ENCODE measurements at regions not wholly inside any gene's neighbourhood (a gene's known extent, or its start where the extent isn't known, plus 50 kb on each side); places are given as distances from the start of the nearest gene placed in this dataset.

DNA sequence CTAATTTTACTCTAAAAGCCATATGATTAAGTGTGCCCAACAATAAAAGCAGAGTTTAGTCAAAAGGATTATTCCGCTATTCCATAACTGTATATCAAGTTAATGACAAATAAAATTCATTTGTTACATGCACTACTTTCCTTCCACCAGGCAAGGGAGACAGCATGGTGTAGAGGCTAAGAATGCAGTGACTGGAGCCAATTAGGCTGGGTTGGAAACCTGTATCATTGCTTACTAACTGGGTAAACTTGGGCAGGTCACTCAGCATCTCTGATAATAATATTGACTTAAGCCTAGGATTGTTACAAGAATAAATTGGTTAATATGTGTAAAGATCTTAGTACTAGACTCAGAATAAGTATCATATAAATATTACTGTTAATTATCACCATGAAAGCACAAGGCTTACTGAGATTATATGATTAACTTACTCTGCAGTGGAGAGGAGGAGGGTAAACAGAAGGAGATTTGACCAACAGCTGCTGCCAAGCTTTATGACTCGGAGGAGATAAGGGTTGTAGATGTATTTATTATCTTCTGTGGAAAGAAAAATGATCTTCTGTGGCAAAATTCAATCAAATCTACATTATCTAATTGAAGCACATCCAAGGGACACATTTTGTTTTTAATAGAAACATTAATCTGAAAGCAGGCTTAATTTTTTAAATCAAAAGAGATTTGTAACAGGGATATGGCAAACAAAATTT is 1459.9 kb downstream of the GRIK2 start:
- Histone ChIP-seq H3K79me2 (ENCODE audit: low read length) (no peaks in the 10 kb centered on the region), H4K20me1 (ENCODE audit: low read length) (no peaks in the 10 kb centered on the region), H2AFZ (ENCODE audit: low read length) (no peak overlapping the region), H3K27me3 (ENCODE audit: low read length) (no peaks in the 10 kb centered on the region), H3K9me2 (replicated peaks; ENCODE audit: low read length) (no peaks in the 10 kb centered on the region), H3K36me3 (ENCODE audit: low read depth, low read length) (no peaks in the 10 kb centered on the region), H3K4me2 (ENCODE audit: low read length) (no peak overlapping the region), H3K4me3 (ENCODE audit: low read length) (no peak overlapping the region), H3K9ac (ENCODE audit: low read length) (no peak overlapping the region), H3F3A (ENCODE audit: low read length, unreplicated experiment) (no peaks in the 10 kb centered on the region), H3K4me1 (ENCODE audit: insufficient read depth, low read length) (peaks cover 12% of the 10 kb centered on the region), H3K9me3 (ENCODE audit: low read length) (no peaks in the 10 kb centered on the region), H3K27ac (ENCODE audit: low read length) (no peak overlapping the region)
- DNase-seq (peak; percentile 39), ATAC-seq (peak; percentile 66)
- ChIA-PET POLR2A (ENCODE audit: unreplicated experiment) (no interaction called here), CTCF (no interaction called here)
- TF ChIP-seq, protein P1, sequence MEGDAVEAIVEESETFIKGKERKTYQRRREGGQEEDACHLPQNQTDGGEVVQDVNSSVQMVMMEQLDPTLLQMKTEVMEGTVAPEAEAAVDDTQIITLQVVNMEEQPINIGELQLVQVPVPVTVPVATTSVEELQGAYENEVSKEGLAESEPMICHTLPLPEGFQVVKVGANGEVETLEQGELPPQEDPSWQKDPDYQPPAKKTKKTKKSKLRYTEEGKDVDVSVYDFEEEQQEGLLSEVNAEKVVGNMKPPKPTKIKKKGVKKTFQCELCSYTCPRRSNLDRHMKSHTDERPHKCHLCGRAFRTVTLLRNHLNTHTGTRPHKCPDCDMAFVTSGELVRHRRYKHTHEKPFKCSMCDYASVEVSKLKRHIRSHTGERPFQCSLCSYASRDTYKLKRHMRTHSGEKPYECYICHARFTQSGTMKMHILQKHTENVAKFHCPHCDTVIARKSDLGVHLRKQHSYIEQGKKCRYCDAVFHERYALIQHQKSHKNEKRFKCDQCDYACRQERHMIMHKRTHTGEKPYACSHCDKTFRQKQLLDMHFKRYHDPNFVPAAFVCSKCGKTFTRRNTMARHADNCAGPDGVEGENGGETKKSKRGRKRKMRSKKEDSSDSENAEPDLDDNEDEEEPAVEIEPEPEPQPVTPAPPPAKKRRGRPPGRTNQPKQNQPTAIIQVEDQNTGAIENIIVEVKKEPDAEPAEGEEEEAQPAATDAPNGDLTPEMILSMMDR (conservative IDR thresholded peaks at IDR 0.05; ENCODE audit: low read depth, low read length): no peak
- TF ChIP-seq EZH2phosphoT487 (IDR thresholded peaks at IDR 0.05; ENCODE audit: borderline replicate concordance, low read length): no peak
- no TSS peak for BruUV-seq (replicated peaks)
- intact Hi-C loops (cut with micrococcal nuclease): loop anchor here (5.0 kb wide), 2 partner anchors 149 to 944 kb away; no protein-coding TSS in a partner anchor

DNA sequence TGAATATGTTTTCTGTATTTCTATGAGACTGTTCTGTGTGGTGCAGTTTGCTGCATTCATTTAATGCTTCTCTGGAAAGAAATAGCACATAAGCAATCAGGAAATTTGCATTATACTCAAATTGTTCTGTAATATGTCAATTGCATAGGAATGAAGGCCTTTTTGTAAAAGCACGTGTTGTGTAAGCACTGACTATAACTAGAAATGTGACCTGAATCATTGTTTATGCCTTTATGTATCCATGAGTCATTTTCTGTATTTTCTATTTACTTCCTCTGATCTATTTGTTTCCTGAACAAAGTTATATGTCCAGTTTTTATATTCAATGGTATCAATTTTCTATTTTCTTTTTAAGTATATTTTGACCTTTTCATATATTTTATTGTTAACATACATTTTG is 1455.3 kb downstream of the GRIK2 start:
- H3K27me3 ChIP-seq (ENCODE audit: low read length): no peaks in the 10 kb centered on the region
- H3K4me3 ChIP-seq (ENCODE audit: low read length): no peak overlapping the region
- peak; percentile 34; the same call in 1 of the 2 replicates for ATAC-seq
- TF ChIP-seq EZH2phosphoT487 (IDR thresholded peaks at IDR 0.05; ENCODE audit: borderline replicate concordance, low read length) (no peak), EZH2 (IDR thresholded peaks at IDR 0.05; ENCODE audit: low read length, unreplicated experiment) (no peak)
- TF ChIP-seq, protein P1 (conservative IDR thresholded peaks at IDR 0.05; ENCODE audit: low read depth, low read length): no peak
- H4K20me1 ChIP-seq (ENCODE audit: low read length): no peaks in the 10 kb centered on the region
- BruUV-seq (replicated peaks): no TSS peak
- H3K27ac ChIP-seq (ENCODE audit: low read length): no peak overlapping the region
- DNase-seq: peak; percentile 12
- H3K4me1 ChIP-seq (ENCODE audit: insufficient read depth, low read length): peaks cover 13% of the 10 kb centered on the region
- no peaks in the 10 kb centered on the region for H3K9me3 ChIP-seq (ENCODE audit: low read length)
- no peak overlapping the region for H2AFZ ChIP-seq (ENCODE audit: low read length)
- no peaks in the 10 kb centered on the region for H3K36me3 ChIP-seq (ENCODE audit: low read depth, low read length)
- H3F3A ChIP-seq (ENCODE audit: low read length, unreplicated experiment): no peaks in the 10 kb centered on the region
- H3K79me2 ChIP-seq (ENCODE audit: low read length): no peaks in the 10 kb centered on the region
- H3K9ac ChIP-seq (ENCODE audit: low read length): no peak overlapping the region
- CTCF ChIA-PET: no interaction called here
- POLR2A ChIA-PET (ENCODE audit: unreplicated experiment): no interaction called here
- H3K9me2 ChIP-seq (replicated peaks; ENCODE audit: low read length): no peaks in the 10 kb centered on the region
- no peak overlapping the region for H3K4me2 ChIP-seq (ENCODE audit: low read length)
- intact Hi-C loops (cut with micrococcal nuclease): loop anchor here (10.0 kb wide), 1 partner anchor 1676 kb away; no protein-coding TSS in a partner anchor

DNA sequence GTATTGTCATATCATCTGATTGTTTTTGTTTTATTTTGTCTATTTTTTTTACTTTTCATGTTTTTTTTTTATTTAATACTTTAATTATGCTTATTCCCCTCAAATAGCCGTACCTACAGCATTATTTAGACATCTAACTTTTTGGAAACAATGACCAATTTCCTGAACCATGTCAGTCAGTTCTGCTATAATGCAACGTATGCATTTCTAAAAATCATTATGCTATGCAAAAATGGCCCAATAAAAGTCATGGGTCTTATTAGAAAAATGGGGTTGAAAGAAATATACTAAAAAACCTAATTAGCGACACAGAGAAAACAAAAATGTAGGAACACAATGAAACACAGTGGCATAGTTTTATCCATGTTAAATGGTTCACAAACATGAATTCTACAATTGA is 1454.7 kb downstream of the GRIK2 start:
- CTCF ChIA-PET: no interaction called here

More for the DNA sequence above, 1454.7 kb downstream of the GRIK2 start:
- DNase-seq (no peak), ATAC-seq (no peak)
- Histone ChIP-seq H3K27me3 (ENCODE audit: low read length) (no peaks in the 10 kb centered on the region), H3K4me1 (ENCODE audit: insufficient read depth, low read length) (peaks cover 13% of the 10 kb centered on the region), H3F3A (ENCODE audit: low read length, unreplicated experiment) (no peaks in the 10 kb centered on the region), H3K36me3 (ENCODE audit: low read depth, low read length) (no peaks in the 10 kb centered on the region), H3K27ac (ENCODE audit: low read length) (no peak overlapping the region), H3K4me2 (ENCODE audit: low read length) (no peak overlapping the region), H3K4me3 (ENCODE audit: low read length) (no peak overlapping the region), H3K9ac (ENCODE audit: low read length) (no peak overlapping the region), H4K20me1 (ENCODE audit: low read length) (no peaks in the 10 kb centered on the region), H3K9me3 (ENCODE audit: low read length) (no peaks in the 10 kb centered on the region), H3K79me2 (ENCODE audit: low read length) (no peaks in the 10 kb centered on the region), H2AFZ (ENCODE audit: low read length) (no peak overlapping the region), H3K9me2 (replicated peaks; ENCODE audit: low read length) (no peaks in the 10 kb centered on the region)
- intact Hi-C loops (cut with micrococcal nuclease): loop anchor here (10.0 kb wide), 1 partner anchor 1677 kb away; no protein-coding TSS in a partner anchor
- BruUV-seq (replicated peaks): no TSS peak
- POLR2A ChIA-PET (ENCODE audit: unreplicated experiment): no interaction called here
- TF ChIP-seq EZH2phosphoT487 (IDR thresholded peaks at IDR 0.05; ENCODE audit: borderline replicate concordance, low read length) (no peak), EZH2 (IDR thresholded peaks at IDR 0.05; ENCODE audit: low read length, unreplicated experiment) (no peak)
- TF ChIP-seq, protein P1 (conservative IDR thresholded peaks at IDR 0.05; ENCODE audit: low read depth, low read length): no peak

All from PC-3 (cell line).